HCT116 (cell line): ENCODE measurements at regions not wholly inside any gene's neighbourhood (a gene's known extent, or its start where the extent isn't known, plus 50 kb on each side); places are given as distances from the start of the nearest gene placed in this dataset.

Source experiments
- ATAC-seq: fragments of 200-7000 bp; cut with Tn5 transposase; 2 replicates; pipeline ENCODE4 v1.9.1; 2020; ENCODE audit warnings: mild to moderate bottlenecking, moderate library complexity
- BruUV-seq: library from RNA; stranded (reverse); fragments of 400-500 nt; replicated peaks from 2 replicates; lab custom pipeline; 2021; lab: Mats Ljungman, UMichigan
- CTCF ChIA-PET: fragments of 300-600 bp; sonication (Branson Sonifier 250); formaldehyde crosslinking; loops from one replicate; lab custom pipeline; 2021; ENCODE audit warnings: antibody characterized with exemption; lab: Charles Lee
- POLR2A ChIA-PET: fragments of 300-600, 350-600 bp; sonication (Branson Sonifier 250); formaldehyde crosslinking; loops from one replicate; lab custom pipeline; 2021; ENCODE audit warnings: antibody characterized with exemption; lab: Charles Lee
- RAD21 ChIA-PET, 2 experiments: fragments of 300-600 bp; sonication (Branson Sonifier 250); formaldehyde crosslinking; loops; one replicate each; lab custom pipeline; 2023; ENCODE audit warnings: low total read pairs in 2 of 2; ENCODE audit not compliant: uncharacterized antibody in 2 of 2, unreplicated experiment in 2 of 2, low non-redundant PET in 1 of 2; lab: Charles Lee
- DNase-seq: peaks from one replicate; pipeline ENCODE4 v3.0.0-alpha.2; 2010; ENCODE audit warnings: low read depth, low spot score
- H2AFZ ChIP-seq: fragments of 200-600 bp; shearing (Covaris generic), sonication (generic); 2 replicates; pipeline ENCODE4 v1.6.1; 2017; ENCODE audit warnings: low read depth, mixed run types, mixed read lengths, antibody characterized with exemption, low read length; ENCODE audit not compliant: poor library complexity, severe bottlenecking
- H3K27ac ChIP-seq: 2 replicates; pipeline ENCODE4 v1.5.1; 2012; ENCODE audit warnings: low read depth, low read length
- H3K27me3 ChIP-seq: fragments of 200-600 bp; sonication (generic); 2 replicates; pipeline ENCODE4 v1.6.1; 2016; ENCODE audit warnings: mixed run types, low read length, mixed read lengths; ENCODE audit not compliant: insufficient read depth
- H3K36me3 ChIP-seq, 2 experiments: fragments of 200-500 bp in 1 of 2; fragments of 200-600 bp in 1 of 2; sonication (Bioruptor generic) in 1 of 2; sonication (generic) in 1 of 2; 2 replicates each; pipeline versions ENCODE4 v1.5.1 to v1.6.1; 2014 to 2016; ENCODE audit warnings: low read length in 2 of 2, inconsistent platforms in 1 of 2, mixed read lengths in 1 of 2, mixed run types in 1 of 2; ENCODE audit not compliant: insufficient read depth in 2 of 2, control insufficient read depth in 1 of 2
- H3K4me1 ChIP-seq, 2 experiments: fragments of 200-600 bp in 1 of 2; sonication (generic) in 1 of 2; 2 replicates each; pipeline versions ENCODE4 v1.5.1 to v1.6.1; 2012 to 2017; ENCODE audit warnings: low read length in 2 of 2, inconsistent platforms in 1 of 2, mild to moderate bottlenecking in 1 of 2, mixed read lengths in 1 of 2, mixed run types in 1 of 2, moderate library complexity in 1 of 2; ENCODE audit not compliant: insufficient read depth in 2 of 2, control insufficient read depth in 1 of 2
- H3K4me2 ChIP-seq: fragments of 200-600 bp; sonication (generic); 2 replicates; pipeline ENCODE4 v1.6.1; 2017; ENCODE audit warnings: mixed run types, low read length, mixed read lengths
- H3K4me3 ChIP-seq, 2 experiments: fragments of 200-600 bp in 1 of 2; sonication (generic) in 1 of 2; replicated peaks in 1 of 2; 2 replicates each; pipeline ENCODE4 v1.5.1; 2011 to 2016; ENCODE audit warnings: low read length in 2 of 2, control low read depth in 1 of 2, low read depth in 1 of 2, mild to moderate bottlenecking in 1 of 2, mixed read lengths in 1 of 2, mixed run types in 1 of 2
- H3K79me2 ChIP-seq: fragments of 200-600 bp; sonication (generic); 2 replicates; pipeline ENCODE4 v1.6.1; 2017; ENCODE audit warnings: mild to moderate bottlenecking, mixed run types, low read length, moderate library complexity, mixed read lengths; ENCODE audit not compliant: insufficient read depth
- H3K9ac ChIP-seq: fragments of 200-600 bp; sonication (generic); 2 replicates; pipeline ENCODE4 v1.6.1; 2016; ENCODE audit warnings: low read length, mixed read lengths
- H3K9me2 ChIP-seq: fragments of 200-600 bp; sonication (generic), shearing (Covaris generic); 2 replicates; pipeline ENCODE4 v1.6.1; 2017; ENCODE audit warnings: mixed run types, mild to moderate bottlenecking, moderate library complexity; ENCODE audit not compliant: insufficient read depth
- H3K9me3 ChIP-seq, 2 experiments: fragments of 200-500 bp in 1 of 2; fragments of 200-600 bp in 1 of 2; sonication (Bioruptor generic) in 1 of 2; sonication (generic) in 1 of 2; 2 replicates each; pipeline ENCODE4 v1.6.1; 2014 to 2017; ENCODE audit warnings: low read length in 2 of 2, mixed read lengths in 2 of 2, inconsistent platforms in 1 of 2, low read depth in 1 of 2, mild to moderate bottlenecking in 1 of 2, mixed run types in 1 of 2, moderate library complexity in 1 of 2; ENCODE audit not compliant: control insufficient read depth in 1 of 2, insufficient read depth in 1 of 2
- H4K20me1 ChIP-seq: fragments of 200-600 bp; sonication (generic), shearing (Covaris generic); 2 replicates; pipeline ENCODE4 v1.6.1; 2017; ENCODE audit warnings: mixed run types, mild to moderate bottlenecking, moderate library complexity; ENCODE audit not compliant: insufficient read depth
- CTCF ChIP-seq, 3 experiments: fragments of 200-600 bp in 1 of 3; sonication (generic) in 1 of 3; IDR thresholded peaks in 2 of 3; conservative IDR thresholded peaks in 1 of 3; 2 replicates each; pipeline ENCODE4 v1.5.1; 2012 to 2017; ENCODE audit warnings: low read depth in 2 of 3, low read length in 2 of 3, antibody characterized with exemption in 1 of 3, borderline replicate concordance in 1 of 3, control low read depth in 1 of 3, mild to moderate bottlenecking in 1 of 3, mixed read lengths in 1 of 3, mixed run types in 1 of 3, moderate library complexity in 1 of 3; ENCODE audit not compliant: insufficient read depth in 1 of 3
- EGR1 ChIP-seq: IDR thresholded peaks from 2 replicates; pipeline ENCODE4 v1.6.1; 2012; ENCODE audit warnings: low read depth
- ELF1 ChIP-seq: IDR thresholded peaks from 2 replicates; pipeline ENCODE4 v1.6.1; 2012; ENCODE audit warnings: low read depth, borderline replicate concordance
- EZH2 ChIP-seq: fragments of 200-600 bp; sonication (generic); IDR thresholded peaks from 2 replicates; pipeline ENCODE4 v1.6.1; 2017; ENCODE audit warnings: antibody characterized with exemption, mixed run types
- FOSL1 ChIP-seq: IDR thresholded peaks from 2 replicates; pipeline ENCODE4 v1.6.1; 2012; ENCODE audit warnings: low read depth
- JUND ChIP-seq: IDR thresholded peaks from 2 replicates; pipeline ENCODE4 v1.6.1; 2012
- intact Hi-C: fragments of 100-400 bp; cut with micrococcal nuclease; formaldehyde crosslinking; loops from 2 replicates; pipeline ENCODE4 v1.10.0; 2022
- TF ChIP-seq, protein P1 (sequence below): IDR thresholded peaks from 2 replicates; pipeline ENCODE4 v1.6.1; 2012

GRCh38 chr14:44446965-44447364, 60.1 kb downstream of the FSCB start:
- DNase-seq, result no peak
- H3K9ac ChIP-seq, result no peak overlapping the region
- no peak overlapping the region for H3K27ac ChIP-seq
- RAD21 ChIA-PET, result no interaction called here
- no peak overlapping the region for H2AFZ ChIP-seq
- no peaks in the 10 kb centered on the region for H3K79me2 ChIP-seq
- no peaks in the 10 kb centered on the region for H3K27me3 ChIP-seq
- H3K4me1 ChIP-seq, result no peaks in the 10 kb centered on the region
- BruUV-seq, result no TSS peak
- H3K9me2 ChIP-seq, result no peaks in the 10 kb centered on the region
- H3K4me2 ChIP-seq, result no peak overlapping the region
- CTCF ChIA-PET, result no interaction called here
- intact Hi-C loops, result no loop called here
- no peak overlapping the region for H3K4me3 ChIP-seq
- POLR2A ChIA-PET, result no interaction called here
- ATAC-seq, result no peak
- TF ChIP-seq, protein P1, sequence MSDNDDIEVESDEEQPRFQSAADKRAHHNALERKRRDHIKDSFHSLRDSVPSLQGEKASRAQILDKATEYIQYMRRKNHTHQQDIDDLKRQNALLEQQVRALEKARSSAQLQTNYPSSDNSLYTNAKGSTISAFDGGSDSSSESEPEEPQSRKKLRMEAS, result no peak
- TF ChIP-seq EZH2, result no peak
- TF ChIP-seq CTCF (IDR thresholded peaks at IDR 0.05 in 2 of 3, conservative IDR thresholded peaks at IDR 0.05 in 1 of 3; ENCODE audit: borderline replicate concordance in 1 of 3, insufficient read depth in 1 of 3, low read depth in 2 of 3, low read length in 2 of 3), result no peak
- no peak for TF ChIP-seq FOSL1
- no peak for TF ChIP-seq JUND
- no peak for TF ChIP-seq EGR1
- TF ChIP-seq, all 23 proteins: peak for 0
- H3K9me3 ChIP-seq, result no peaks in the 10 kb centered on the region; a peak in 1 of 4 replicates
- no peaks in the 10 kb centered on the region for H3K36me3 ChIP-seq
- no peaks in the 10 kb centered on the region for H4K20me1 ChIP-seq

- intact Hi-C loops, result no loop called here
- H3K9me3 ChIP-seq, result peaks cover 0 to 6% of the 10 kb centered on the region in 2 experiments; a peak in 1 of 4 replicates
- no peaks in the 10 kb centered on the region for H3K9me2 ChIP-seq
- H3K4me1 ChIP-seq, result no peaks in the 10 kb centered on the region
- no peaks in the 10 kb centered on the region for H3K36me3 ChIP-seq
- H3K79me2 ChIP-seq, result no peaks in the 10 kb centered on the region
- DNase-seq (no peak), ATAC-seq (no peak)
- CTCF ChIA-PET, result no interaction called here
- H4K20me1 ChIP-seq, result no peaks in the 10 kb centered on the region
- TF ChIP-seq EZH2 (no peak), ELF1 (no peak)
- TF ChIP-seq, all 23 proteins: peak for 0
- no TSS peak for BruUV-seq
- H3K4me2 ChIP-seq, result no peak overlapping the region
- ChIA-PET RAD21 (no interaction called here), POLR2A (no interaction called here)
- H2AFZ ChIP-seq, result no peak overlapping the region
- H3K4me3 ChIP-seq, result no peak overlapping the region
- H3K27me3 ChIP-seq, result no peaks in the 10 kb centered on the region
- no peak overlapping the region for H3K27ac ChIP-seq
- H3K9ac ChIP-seq, result no peak overlapping the region
Measured at GRCh38 chr14:44444454-44444853, 62.6 kb downstream of the FSCB start.
